ENCODE measurements at regions not wholly inside any gene's neighbourhood (a gene's known extent, or its start where the extent isn't known, plus 50 kb on each side); places are given as distances from the start of the nearest gene placed in this dataset.
"Not testable (repeated sequence)": the region's sequence is repeated elsewhere in the genome, so short reads cannot be mapped to it uniquely, and the experiment has no call there.

DNA sequence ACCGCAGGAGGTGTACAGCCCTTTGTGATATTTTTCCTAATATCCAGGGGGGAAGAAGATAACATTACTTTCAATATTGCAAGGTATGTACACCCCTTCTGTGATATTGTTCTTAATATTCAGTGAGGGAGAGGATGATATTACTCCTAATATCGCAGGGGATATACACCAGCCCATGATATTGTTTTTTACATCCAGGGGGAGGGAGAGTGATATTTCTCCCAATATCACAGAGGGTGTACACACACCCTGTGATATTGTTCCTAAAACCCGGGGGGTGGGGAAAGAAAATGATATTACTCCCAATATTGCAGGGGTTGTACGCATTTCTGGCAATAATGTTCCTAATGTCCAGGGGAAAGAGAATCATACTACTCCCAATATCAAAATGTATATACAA is 58.0 kb upstream of the SLC25A48 start:
- no peak for TF ChIP-seq POLR2AphosphoS5 (IDR thresholded peaks at IDR 0.05; ENCODE audit: low read depth, low read length)
- no peak for DNase-seq (ENCODE audit: insufficient read length)
- no peak for FAIRE-seq

DNA sequence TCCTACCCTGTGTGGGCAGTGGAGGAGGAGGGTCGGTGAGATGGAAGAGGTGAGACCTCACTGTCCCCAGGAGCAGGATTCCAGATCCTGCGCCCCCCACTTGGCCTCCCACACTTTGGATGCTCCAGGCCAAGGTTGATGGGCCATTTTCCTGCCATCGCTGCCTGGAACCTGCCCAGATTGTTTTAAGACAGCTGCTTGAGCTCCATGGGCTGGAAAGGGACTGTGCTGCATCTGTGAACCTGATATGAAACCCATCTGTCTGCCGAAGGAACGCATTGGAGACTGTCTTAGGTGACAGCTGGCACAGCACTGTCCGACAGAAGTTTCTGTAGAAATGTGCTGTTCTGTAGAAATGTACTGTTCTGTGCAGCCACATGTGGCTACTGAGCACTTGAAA is 72.7 kb upstream of the SLC25A48 start:
- no peak for FAIRE-seq
- DNase-seq (ENCODE audit: insufficient read length), result no peak
- no peak for TF ChIP-seq POLR2A (IDR thresholded peaks at IDR 0.05; ENCODE audit: low read depth, low read length)
- TF ChIP-seq POLR2AphosphoS5 (IDR thresholded peaks at IDR 0.05; ENCODE audit: low read depth, low read length), result no peak
- no peak for TF ChIP-seq TAF1 (IDR thresholded peaks at IDR 0.05; ENCODE audit: borderline replicate concordance, low read depth, low read length)

DNA sequence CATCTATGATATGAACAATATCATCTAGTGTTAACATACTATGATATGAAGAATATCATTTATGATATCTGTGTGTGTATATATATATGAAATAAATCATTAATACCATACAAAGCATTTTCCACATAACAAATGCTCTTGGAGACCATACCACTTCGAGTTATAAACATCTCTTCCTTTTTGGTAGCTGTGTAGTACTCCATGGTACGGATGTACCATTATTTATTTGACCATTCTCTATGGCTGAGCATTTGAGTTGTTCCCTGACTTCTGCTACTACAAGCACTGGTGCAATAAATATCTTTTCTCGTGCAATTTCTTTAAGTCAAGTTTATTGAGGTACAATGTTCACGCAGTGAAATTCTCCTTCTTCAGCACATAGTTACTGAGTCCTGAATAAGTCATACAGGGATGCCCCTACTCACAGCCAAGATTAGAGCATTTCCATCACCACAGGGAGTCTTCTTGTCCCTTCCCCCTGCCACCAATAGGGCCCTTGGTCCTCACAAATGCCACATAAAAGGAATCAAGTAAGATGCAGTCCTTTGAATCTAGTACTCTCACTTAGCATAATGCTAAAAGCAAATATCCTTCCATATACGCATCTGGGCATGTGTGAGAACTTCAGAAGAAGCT is 75.2 kb upstream of the SLC25A48 start:
- DNase-seq (ENCODE audit: insufficient read length), result no peak
- TF ChIP-seq POLR2A (IDR thresholded peaks at IDR 0.05; ENCODE audit: low read depth, low read length), result no peak
- TF ChIP-seq TAF1 (IDR thresholded peaks at IDR 0.05; ENCODE audit: borderline replicate concordance, low read depth, low read length), result no peak
- no peak for TF ChIP-seq POLR2AphosphoS5 (IDR thresholded peaks at IDR 0.05; ENCODE audit: low read depth, low read length)
- no peak for FAIRE-seq

DNA sequence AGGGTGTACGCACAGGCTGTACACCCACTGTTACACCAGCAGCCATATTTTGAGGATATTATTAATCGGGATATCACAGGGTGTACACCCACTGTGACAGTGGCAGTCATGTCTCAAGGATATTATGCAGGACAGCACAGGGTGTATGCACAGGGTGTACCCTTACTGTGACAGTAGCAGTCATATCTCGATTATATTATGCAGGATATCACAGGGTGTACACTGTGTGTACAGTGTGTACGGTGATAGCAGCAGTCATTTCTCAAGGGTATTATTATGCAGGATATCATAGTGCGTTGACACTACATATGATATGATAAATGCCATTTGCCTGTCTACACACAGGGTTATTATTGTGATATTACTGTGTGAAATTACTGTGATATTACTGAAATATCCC is 80.5 kb upstream of the SLC25A48 start:
- FAIRE-seq (no peak), DNase-seq (ENCODE audit: insufficient read length) (no peak)
- TF ChIP-seq POLR2AphosphoS5 (IDR thresholded peaks at IDR 0.05; ENCODE audit: low read depth, low read length), result no peak

DNA sequence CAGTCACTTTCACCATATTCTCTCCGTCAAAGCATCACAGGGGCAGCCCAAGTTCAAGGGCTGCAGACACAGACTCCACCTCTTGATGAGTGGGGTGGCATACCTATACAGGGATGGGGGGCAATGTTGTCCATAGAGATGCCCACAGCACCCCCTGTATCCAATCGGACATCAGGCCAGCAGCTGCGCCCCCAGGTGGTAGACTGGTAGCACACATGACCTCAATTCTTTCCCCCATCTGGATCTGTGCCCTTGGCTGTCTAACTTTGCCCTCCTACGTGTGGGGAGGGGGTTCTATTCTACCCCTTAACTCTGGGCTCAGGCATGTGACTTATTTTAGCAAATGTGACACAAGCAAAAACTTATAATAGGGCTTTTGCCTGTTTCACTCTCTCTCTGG is 84.0 kb upstream of the SLC25A48 start:
- TF ChIP-seq POLR2A (IDR thresholded peaks at IDR 0.05; ENCODE audit: low read depth, low read length), result no peak
- TF ChIP-seq POLR2AphosphoS5 (IDR thresholded peaks at IDR 0.05; ENCODE audit: low read depth, low read length), result no peak
- TF ChIP-seq TAF1 (IDR thresholded peaks at IDR 0.05; ENCODE audit: borderline replicate concordance, low read depth, low read length), result no peak
- FAIRE-seq, result no peak
- DNase-seq (ENCODE audit: insufficient read length), result no peak

DNA sequence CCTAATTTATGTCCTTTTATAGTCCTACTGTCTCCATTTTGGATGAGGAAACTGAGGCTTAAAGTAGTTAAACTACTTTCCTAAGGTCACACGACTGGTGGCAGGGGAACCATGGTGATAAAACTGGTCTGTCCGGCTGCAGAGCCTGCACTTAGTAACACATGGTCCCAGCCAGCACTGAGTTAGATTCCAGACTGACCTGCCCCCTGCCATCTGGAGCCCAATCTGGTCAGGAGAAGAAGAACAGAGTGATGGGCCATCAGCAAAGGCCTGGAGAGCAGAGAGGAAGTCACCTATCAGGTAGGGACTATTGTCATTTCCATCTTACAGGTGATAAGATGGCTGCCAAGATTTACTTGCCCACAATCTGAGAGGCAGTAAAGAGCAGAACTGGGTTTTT is 86.6 kb upstream of the SLC25A48 start:
- no peak for FAIRE-seq
- TF ChIP-seq POLR2AphosphoS5 (IDR thresholded peaks at IDR 0.05; ENCODE audit: low read depth, low read length) (no peak), POLR2A (IDR thresholded peaks at IDR 0.05; ENCODE audit: low read depth, low read length) (no peak), TAF1 (IDR thresholded peaks at IDR 0.05; ENCODE audit: borderline replicate concordance, low read depth, low read length) (no peak)
- no peak for DNase-seq (ENCODE audit: insufficient read length)

DNA sequence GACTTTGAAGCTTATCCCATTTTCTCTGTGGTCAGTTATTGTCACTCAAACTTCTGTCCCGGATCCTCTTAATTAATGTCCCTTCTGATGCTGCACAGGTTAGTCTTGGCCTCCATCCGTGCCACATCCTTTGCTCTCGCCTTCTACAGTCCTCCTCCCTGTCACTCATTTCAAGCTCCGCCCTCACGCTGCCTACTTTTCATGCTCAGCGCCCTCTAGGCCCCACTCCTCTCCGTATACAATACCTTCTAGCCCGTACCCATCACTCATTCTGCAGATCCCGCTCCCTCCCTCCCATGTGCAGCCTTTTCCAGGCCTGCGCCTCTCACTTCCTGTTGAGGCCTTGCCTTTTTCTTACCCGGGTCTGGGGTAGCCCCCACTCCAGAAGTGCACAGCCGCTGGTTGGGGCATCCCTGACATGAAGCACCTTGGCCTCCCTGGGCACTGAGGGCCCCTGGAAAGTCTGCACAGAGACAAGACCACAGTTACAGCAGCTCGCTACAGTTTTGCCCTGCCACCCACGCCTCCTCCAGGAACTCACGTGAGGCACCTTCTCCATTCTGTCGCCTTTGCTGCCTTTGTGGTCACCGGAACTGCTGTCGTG is 88.5 kb upstream of the SLC25A48 start:
- no peak for DNase-seq (ENCODE audit: insufficient read length)
- TF ChIP-seq POLR2AphosphoS5 (IDR thresholded peaks at IDR 0.05; ENCODE audit: low read depth, low read length) (no peak), TAF1 (IDR thresholded peaks at IDR 0.05; ENCODE audit: borderline replicate concordance, low read depth, low read length) (no peak), POLR2A (IDR thresholded peaks at IDR 0.05; ENCODE audit: low read depth, low read length) (no peak)
- FAIRE-seq, result no peak

DNA sequence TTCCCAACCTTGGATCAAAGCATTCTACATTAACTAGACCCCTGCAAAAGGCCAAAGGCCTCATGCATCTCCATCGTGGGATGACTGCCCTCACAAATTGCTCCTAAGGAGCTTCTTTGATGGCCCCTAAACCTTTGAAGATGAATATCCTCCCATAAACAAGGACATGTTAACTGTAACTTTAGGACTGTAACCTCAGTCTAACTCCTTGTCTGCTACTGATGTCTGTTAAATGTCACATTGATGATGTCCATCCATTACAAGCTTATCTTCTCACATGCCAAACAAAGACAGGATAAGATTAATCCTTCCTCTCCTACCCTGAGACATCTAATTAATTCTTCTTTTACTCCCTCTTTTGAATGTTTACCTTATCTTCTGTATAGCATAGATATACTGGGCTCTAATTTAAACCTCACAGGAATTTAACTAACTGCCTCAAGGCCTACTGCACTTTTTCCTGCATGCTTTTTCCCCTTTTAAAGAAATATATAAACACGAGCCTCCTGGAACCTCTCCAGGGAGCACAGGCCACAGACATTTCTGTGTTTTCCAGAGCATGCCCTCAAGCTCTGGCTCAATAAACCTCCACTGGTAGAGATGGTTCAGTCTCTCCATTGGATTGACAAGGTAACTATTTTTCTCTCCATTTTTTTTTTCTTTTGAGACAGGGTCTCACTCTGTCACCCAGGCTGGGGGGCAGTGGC is 90.6 kb upstream of the SLC25A48 start:
- no peak for TF ChIP-seq TAF1 (IDR thresholded peaks at IDR 0.05; ENCODE audit: borderline replicate concordance, low read depth, low read length)
- TF ChIP-seq POLR2AphosphoS5 (IDR thresholded peaks at IDR 0.05; ENCODE audit: low read depth, low read length), result no peak
- TF ChIP-seq POLR2A (IDR thresholded peaks at IDR 0.05; ENCODE audit: low read depth, low read length), result no peak
- no peak for DNase-seq (ENCODE audit: insufficient read length)
- no peak for FAIRE-seq

DNA sequence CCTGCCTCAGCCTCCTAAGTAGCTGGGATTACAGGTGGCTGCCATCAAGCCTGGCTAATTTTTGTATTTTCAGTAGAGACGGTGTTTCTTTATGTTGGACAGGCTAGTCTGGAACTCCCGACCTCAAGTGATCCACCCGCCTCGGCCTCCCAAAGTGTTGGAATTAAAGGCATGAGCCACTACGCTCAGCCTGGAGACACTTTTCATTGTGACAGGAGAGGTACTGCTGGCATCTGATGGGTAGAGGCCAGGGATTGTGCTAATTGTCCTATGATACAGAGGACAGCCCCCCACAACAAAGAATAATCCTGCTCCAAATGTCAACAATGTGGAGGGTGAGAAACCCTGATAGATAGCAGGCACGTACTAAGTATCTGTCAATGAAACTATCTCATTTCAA is 91.3 kb upstream of the SLC25A48 start:
- DNase-seq (ENCODE audit: insufficient read length), result no peak
- TF ChIP-seq POLR2AphosphoS5 (IDR thresholded peaks at IDR 0.05; ENCODE audit: low read depth, low read length) (no peak), POLR2A (IDR thresholded peaks at IDR 0.05; ENCODE audit: low read depth, low read length) (no peak), TAF1 (IDR thresholded peaks at IDR 0.05; ENCODE audit: borderline replicate concordance, low read depth, low read length) (no peak)
- no peak for FAIRE-seq

DNA sequence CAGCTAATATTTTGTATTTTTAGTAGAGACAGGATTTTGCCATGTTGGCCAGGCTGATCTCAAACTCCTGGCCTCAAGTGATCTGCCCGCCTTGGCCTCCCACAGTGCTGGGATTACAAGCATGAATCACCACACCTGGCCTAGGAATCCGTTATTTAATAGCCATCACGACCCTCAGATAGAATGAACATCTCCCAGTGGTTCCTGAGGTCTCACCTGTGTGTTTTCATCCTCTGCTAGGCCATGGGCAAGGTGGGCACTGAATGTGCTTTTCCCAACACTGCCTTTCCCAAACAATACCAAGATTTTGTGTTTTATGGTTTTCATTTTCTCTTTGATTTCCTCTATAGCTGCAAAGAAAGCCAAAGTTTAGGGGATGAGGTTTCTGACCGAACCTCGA is 92.2 kb upstream of the SLC25A48 start:
- not testable (repeated sequence) for DNase-seq (ENCODE audit: insufficient read length); FAIRE-seq

DNA sequence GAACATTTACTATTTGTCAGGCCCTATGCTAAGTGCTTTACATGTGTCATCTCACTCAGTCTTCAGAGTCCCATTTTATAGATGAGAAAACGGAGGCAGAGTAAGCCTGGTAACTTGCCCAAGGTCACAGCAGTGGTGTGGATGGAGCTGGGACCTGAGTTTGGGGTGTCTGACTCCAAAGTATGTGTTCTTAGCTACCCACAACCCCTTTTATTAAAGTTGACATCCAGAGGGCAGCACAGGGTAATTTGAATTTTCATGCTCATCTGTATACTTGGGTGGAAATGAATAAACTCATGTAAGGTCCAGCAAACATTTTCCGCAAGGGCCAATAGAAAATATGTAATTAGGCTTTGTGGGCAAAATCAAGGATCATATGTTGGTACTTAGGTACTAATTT is 93.4 kb upstream of the SLC25A48 start:
- DNase-seq (ENCODE audit: insufficient read length), result no peak
- no peak for TF ChIP-seq POLR2A (IDR thresholded peaks at IDR 0.05; ENCODE audit: low read depth, low read length)
- TF ChIP-seq TAF1 (IDR thresholded peaks at IDR 0.05; ENCODE audit: borderline replicate concordance, low read depth, low read length), result no peak
- TF ChIP-seq POLR2AphosphoS5 (IDR thresholded peaks at IDR 0.05; ENCODE audit: low read depth, low read length), result no peak
- FAIRE-seq, result no peak

DNA sequence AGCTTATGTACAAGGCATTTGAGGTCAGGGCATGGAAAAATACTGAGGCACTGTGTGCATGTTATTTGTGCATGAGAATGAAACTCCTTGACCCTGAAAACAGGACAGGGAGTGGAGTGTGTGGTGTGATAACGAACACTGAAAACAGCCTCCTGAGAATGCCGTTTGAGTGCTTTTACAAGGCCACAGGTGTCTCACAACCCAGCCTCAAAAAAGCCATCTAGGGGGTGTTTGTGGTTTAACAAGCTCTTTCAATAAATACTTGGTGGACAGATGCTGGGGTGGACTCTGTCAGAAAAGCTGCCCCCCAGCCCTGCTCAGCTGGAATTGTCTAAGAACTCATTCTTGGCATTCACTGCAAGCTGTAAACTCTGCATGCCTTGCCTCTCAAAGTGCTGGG is 94.0 kb upstream of the SLC25A48 start:
- no peak for FAIRE-seq
- TF ChIP-seq TAF1 (IDR thresholded peaks at IDR 0.05; ENCODE audit: borderline replicate concordance, low read depth, low read length) (no peak), POLR2A (IDR thresholded peaks at IDR 0.05; ENCODE audit: low read depth, low read length) (no peak), POLR2AphosphoS5 (IDR thresholded peaks at IDR 0.05; ENCODE audit: low read depth, low read length) (no peak)
- DNase-seq (ENCODE audit: insufficient read length), result no peak
